Omental fat pad (tissue), 3 donors: ENCODE measurements at regions not wholly inside any gene's neighbourhood (a gene's known extent, or its start where the extent isn't known, plus 50 kb on each side); places are given as distances from the start of the nearest gene placed in this dataset.
"Not testable (repeated sequence)": the region's sequence is repeated elsewhere in the genome, so short reads cannot be mapped to it uniquely, and the experiment has no call there.

Experiments used
- ATAC-seq: fragments of 150-250 bp; one replicate; pipeline ENCODE4 v1.9.1; 2016; ENCODE audit warnings: mild to moderate bottlenecking, moderate library complexity; ENCODE audit not compliant: low FRiP score
- DNase-seq: peaks from one replicate; pipeline ENCODE4 v3.0.0-alpha.2; 2019; ENCODE audit warnings: low spot score
- TF ChIP-seq, protein P1 (sequence below), 3 donors: fragments of 450-650 bp; IDR thresholded peaks; one replicate each; pipeline ENCODE4 v1.5.1; 2016 to 2017; ENCODE audit warnings: antibody characterized with exemption in 3 of 3, mild to moderate bottlenecking in 3 of 3, moderate library complexity in 2 of 3

DNA sequence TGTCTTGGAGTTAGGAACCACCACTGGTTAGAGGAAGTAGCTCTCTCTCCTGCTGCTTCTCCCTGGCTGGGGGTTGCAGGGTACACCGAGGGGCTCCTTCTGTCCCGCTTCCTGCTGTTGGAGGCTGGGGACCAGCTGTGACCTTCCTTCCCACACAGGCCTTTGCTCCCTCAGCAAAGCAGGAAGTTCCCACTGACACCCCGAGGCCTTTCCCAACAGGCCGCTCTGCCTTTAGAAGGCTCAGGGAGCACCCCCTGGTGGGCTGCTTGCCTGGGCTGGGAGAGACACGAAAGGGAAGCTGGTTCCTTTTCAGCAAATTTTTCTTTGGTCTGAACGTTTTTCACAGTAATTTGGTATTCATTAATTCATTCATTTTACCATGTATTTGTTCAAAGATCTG lies 527.9 kb upstream of the B3GAT1 start:
- TF ChIP-seq, protein P1, sequence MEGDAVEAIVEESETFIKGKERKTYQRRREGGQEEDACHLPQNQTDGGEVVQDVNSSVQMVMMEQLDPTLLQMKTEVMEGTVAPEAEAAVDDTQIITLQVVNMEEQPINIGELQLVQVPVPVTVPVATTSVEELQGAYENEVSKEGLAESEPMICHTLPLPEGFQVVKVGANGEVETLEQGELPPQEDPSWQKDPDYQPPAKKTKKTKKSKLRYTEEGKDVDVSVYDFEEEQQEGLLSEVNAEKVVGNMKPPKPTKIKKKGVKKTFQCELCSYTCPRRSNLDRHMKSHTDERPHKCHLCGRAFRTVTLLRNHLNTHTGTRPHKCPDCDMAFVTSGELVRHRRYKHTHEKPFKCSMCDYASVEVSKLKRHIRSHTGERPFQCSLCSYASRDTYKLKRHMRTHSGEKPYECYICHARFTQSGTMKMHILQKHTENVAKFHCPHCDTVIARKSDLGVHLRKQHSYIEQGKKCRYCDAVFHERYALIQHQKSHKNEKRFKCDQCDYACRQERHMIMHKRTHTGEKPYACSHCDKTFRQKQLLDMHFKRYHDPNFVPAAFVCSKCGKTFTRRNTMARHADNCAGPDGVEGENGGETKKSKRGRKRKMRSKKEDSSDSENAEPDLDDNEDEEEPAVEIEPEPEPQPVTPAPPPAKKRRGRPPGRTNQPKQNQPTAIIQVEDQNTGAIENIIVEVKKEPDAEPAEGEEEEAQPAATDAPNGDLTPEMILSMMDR (IDR thresholded peaks at IDR 0.05), result no peak
- DNase-seq (no peak), ATAC-seq (no peak)

DNA sequence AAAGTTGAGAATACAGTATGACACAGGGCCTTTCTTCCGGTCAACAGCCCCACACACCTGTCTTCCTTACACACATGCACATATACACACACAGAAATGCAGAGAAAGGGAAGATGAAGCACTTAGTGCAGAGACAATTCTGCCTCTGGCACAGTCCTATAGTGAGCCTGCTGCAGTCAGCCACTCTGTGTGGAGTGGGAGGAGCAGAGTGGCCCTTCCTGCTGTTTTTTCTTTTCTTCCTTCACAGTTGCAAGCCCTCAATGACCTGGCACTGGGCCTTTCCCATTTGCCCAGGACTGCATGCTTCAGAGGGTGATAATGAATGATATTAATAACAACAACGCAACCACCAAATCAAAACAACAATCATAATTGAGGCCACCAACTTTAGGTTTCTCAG lies 527.0 kb upstream of the B3GAT1 start:
- ATAC-seq (no peak), DNase-seq (no peak)
- TF ChIP-seq, protein P1 (IDR thresholded peaks at IDR 0.05), result no peak

DNA sequence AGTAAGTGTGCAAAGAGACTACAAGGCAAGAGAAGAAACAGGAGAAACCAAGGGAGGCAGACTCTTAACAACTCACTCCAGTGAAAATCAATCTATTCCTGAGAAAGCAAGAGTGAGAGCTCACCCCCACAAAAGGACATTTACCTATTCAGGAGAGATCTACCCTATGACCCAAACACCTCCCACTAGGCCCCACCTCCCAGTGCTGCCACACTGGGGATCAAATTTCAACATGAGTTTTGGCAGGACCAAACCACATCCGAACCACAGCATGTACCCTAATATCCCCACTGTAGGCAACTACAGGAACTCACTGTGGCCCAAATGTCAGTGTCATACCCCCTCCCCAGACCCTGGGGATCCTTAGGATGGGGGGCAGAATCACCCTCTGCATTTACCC lies 526.2 kb upstream of the B3GAT1 start:
- TF ChIP-seq, protein P1 (IDR thresholded peaks at IDR 0.05), result no peak
- DNase-seq (no peak), ATAC-seq (no peak)

DNA sequence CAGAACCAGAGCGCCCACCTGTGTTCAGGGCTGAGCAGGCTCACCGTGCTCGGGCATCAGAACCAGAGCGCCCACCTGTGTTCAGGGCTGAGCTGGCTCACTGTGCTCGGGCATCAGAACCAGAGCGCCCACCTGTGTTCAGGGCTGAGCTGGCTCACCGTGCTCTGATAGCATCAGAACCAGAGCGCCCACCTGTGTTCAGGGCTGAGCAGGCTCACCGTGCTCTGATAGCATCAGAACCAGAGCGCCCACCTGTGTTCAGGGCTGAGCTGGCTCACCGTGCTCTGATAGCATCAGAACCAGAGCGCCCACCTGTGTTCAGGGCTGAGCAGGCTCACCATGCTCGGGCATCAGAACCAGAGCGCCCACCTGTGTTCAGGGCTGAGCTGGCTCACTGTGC lies 525.2 kb upstream of the B3GAT1 start:
- DNase-seq, ATAC-seq: not testable (repeated sequence)

DNA sequence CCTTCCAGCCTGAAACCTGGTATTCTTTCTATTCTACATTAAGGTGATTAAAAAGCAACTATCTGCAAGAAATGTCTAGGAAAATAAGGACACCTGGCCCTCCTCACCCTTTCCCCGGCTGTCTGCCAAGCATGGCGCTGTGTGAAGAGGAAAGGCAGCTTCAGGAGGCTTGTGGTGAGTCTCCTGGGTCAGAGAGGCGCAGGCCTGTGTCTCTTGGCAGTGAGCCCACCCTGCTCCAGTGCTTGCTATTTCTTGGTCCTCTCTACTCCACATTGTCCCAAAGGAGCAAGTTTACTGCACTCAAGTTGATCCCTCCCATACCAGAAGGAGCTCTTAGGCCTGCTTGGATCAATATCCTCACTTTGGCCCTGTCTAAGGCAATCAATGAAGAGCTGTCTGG lies 520.7 kb upstream of the B3GAT1 start:
- ATAC-seq (no peak), DNase-seq (no peak)
- TF ChIP-seq, protein P1 (IDR thresholded peaks at IDR 0.05), result no peak

DNA sequence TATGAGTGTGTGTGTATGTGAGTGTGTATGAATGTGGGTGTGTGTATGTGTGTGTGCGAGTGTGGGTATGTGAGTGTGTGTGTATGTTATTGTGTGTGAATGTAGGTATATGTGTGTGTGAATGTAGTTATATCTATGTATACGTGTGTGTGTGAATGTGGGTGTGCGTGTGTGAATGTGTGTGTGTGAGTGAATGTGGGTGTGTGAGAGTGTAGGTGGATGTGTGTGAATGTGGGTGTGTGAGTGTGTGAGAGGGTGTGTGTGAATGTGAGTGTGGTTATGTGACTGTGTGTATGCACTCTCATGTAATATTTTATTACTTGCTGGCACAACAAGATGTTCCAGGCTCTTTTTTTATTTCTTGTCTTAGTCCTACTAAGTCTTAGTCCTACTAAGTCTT lies 513.4 kb upstream of the B3GAT1 start:
- ATAC-seq, result no peak

DNA sequence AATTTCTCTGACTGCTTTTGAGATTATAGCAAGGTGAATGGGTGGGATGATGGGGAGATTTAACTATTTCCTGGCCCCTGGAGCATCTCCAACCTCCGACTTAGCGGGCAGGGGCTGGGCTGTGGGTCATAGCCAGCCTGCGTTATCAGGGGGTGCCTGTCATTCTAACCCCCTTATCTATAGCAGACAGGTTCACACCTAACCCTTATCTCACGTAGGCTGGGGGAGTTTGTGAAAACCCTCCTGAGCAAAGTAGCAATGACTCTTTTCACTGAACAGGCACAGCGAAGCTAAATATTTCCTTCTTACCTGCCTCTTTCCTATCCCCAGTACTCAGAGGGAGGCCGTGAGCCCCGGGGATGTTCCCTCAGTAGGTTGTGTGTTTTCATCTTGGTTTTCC lies 511.4 kb upstream of the B3GAT1 start:
- TF ChIP-seq, protein P1 (IDR thresholded peaks at IDR 0.05), result no peak
- ATAC-seq (no peak), DNase-seq (no peak)

More for the DNA sequence above, 513.4 kb upstream of the B3GAT1 start:
- TF ChIP-seq, protein P1 (IDR thresholded peaks at IDR 0.05), result no peak
- no peak for DNase-seq

DNA sequence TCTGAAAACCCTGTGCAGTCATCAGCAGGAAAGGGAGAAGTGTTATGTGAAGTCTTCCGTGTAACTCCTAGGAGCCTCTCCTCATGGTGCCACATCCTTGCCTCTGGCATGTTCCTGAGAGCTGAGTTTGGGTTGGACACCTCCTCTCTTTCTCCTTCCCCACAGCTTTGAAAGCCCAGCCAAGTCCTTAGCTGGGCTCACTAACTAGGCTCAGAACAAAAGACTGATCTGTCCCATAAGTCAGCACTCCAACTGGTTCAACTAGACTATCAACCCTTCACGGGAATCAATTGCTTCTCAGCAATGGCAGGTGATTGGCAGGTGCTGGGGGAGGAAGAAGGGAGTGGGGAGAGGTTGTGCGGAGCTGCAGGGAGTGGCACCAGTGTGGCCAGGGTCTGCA lies 509.9 kb upstream of the B3GAT1 start:
- TF ChIP-seq, protein P1 (IDR thresholded peaks at IDR 0.05), result no peak
- DNase-seq, result no peak

More for the DNA sequence above, 509.9 kb upstream of the B3GAT1 start:
- no peak for ATAC-seq
